ENCODE measurements at regions not wholly inside any gene's neighbourhood (a gene's known extent, or its start where the extent isn't known, plus 50 kb on each side); places are given as distances from the start of the nearest gene placed in this dataset.

DNA sequence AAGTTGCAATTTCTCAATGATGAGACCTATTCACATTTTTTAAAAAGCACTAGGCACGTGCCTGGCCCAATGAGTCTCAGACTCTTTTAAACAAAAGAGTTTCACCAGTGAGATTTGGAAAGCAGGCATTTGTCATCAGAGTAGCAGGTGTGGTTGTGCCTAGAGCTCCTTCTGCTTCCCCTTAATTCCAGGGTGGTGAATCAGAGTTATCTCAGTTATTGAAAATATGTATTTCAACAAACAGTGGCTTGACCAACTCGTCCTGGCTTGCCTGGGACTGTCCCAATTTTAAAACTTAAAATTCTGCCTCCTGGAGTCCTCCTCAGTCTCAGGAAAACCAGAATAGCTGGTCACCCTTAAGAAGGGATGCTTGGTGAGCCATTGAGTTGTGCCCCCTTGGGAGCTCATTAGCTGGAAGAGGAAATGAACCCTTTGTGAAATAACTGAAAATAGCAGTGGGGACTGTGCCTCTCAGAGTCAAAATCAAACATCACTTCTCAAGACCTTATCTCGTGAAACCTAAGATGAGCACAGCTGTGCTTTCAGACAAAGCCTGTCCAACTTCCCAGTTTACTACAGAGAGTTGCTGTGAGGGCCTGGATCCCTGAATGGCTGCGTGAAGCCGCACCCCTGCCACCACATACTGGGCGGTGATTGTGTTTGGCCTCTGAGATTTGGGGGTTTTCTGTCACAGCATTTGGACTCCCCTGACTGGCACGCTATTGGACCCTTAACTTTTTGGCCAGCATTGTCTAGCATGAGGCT lies 116.3 kb downstream of the ANKRD60 start:
- TF ChIP-seq, protein P1, sequence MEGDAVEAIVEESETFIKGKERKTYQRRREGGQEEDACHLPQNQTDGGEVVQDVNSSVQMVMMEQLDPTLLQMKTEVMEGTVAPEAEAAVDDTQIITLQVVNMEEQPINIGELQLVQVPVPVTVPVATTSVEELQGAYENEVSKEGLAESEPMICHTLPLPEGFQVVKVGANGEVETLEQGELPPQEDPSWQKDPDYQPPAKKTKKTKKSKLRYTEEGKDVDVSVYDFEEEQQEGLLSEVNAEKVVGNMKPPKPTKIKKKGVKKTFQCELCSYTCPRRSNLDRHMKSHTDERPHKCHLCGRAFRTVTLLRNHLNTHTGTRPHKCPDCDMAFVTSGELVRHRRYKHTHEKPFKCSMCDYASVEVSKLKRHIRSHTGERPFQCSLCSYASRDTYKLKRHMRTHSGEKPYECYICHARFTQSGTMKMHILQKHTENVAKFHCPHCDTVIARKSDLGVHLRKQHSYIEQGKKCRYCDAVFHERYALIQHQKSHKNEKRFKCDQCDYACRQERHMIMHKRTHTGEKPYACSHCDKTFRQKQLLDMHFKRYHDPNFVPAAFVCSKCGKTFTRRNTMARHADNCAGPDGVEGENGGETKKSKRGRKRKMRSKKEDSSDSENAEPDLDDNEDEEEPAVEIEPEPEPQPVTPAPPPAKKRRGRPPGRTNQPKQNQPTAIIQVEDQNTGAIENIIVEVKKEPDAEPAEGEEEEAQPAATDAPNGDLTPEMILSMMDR (IDR thresholded peaks at IDR 0.05 in 8 of 11, conservative IDR thresholded peaks at IDR 0.05 in 3 of 11), result no peak
- TF ChIP-seq POLR2A (IDR thresholded peaks at IDR 0.05), result no peak
